Lower lobe of right lung (tissue), 2 donors: ENCODE measurements at regions not wholly inside any gene's neighbourhood (a gene's known extent, or its start where the extent isn't known, plus 50 kb on each side); places are given as distances from the start of the nearest gene placed in this dataset.

Source experiments
- ATAC-seq, 2 donors: fragments of 200-7000 bp; cut with Tn5 transposase; one replicate each; pipeline ENCODE4 v1.9.1; 2020 to 2022; ENCODE audit warnings: mild to moderate bottlenecking in 2 of 2, moderate library complexity in 2 of 2
- DNase-seq: peaks from one replicate; pipeline ENCODE4 v3.0.0-alpha.2; 2020
- H3K27ac ChIP-seq: fragments of 200-600 bp; one replicate; pipeline ENCODE4 v1.8.0; 2022
- H3K27me3 ChIP-seq: fragments of 200-600 bp; one replicate; pipeline ENCODE4 v1.8.0; 2022; ENCODE audit warnings: low read depth
- H3K36me3 ChIP-seq: fragments of 200-600 bp; one replicate; pipeline ENCODE4 v1.8.0; 2022; ENCODE audit warnings: mild to moderate bottlenecking
- H3K4me1 ChIP-seq: fragments of 200-600 bp; one replicate; pipeline ENCODE4 v1.8.0; 2022
- H3K4me3 ChIP-seq: fragments of 200-600 bp; one replicate; pipeline ENCODE4 v1.8.0; 2022; ENCODE audit warnings: mild to moderate bottlenecking
- H3K9me3 ChIP-seq: fragments of 200-600 bp; one replicate; pipeline ENCODE4 v1.8.0; 2022
- CTCF ChIP-seq: fragments of 200-600 bp; IDR thresholded peaks from one replicate; pipeline ENCODE4 v1.8.0; 2022; ENCODE audit warnings: antibody characterized with exemption, mild to moderate bottlenecking
- intact Hi-C: fragments of 100-400 bp; cut with DNase I; formaldehyde crosslinking; loops from one replicate; pipeline ENCODE4 v1.11.0; 2022
- donor health status: DM: no; HTN: yes; CAD: no; lungs with severe emphysema.

- DNase-seq (no peak), ATAC-seq (no peak)
Measured at GRCh38 chr6:115681978-115682775, 378.5 kb downstream of the FRK start.

GRCh38 chr6:115680621-115681020, 380.1 kb downstream of the FRK start:
- ATAC-seq (no peak), DNase-seq (no peak)
- no peak for TF ChIP-seq CTCF
- Histone ChIP-seq H3K36me3 (no peaks in the 10 kb centered on the region), H3K4me3 (no peak overlapping the region), H3K27ac (no peak overlapping the region), H3K27me3 (no peaks in the 10 kb centered on the region), H3K4me1 (no peaks in the 10 kb centered on the region), H3K9me3 (no peaks in the 10 kb centered on the region)
- intact Hi-C loops, result no loop called here

More at GRCh38 chr6:115681978-115682775, 378.5 kb downstream of the FRK start:
- no peak overlapping the region for H3K27ac ChIP-seq
- no peaks in the 10 kb centered on the region for H3K27me3 ChIP-seq
- H3K4me1 ChIP-seq, result no peaks in the 10 kb centered on the region
- intact Hi-C loops, result no loop called here
- TF ChIP-seq CTCF, result no peak
- no peaks in the 10 kb centered on the region for H3K36me3 ChIP-seq
- no peak overlapping the region for H3K4me3 ChIP-seq
- H3K9me3 ChIP-seq, result no peaks in the 10 kb centered on the region

- no peak for TF ChIP-seq CTCF
- intact Hi-C loops, result no loop called here
- Histone ChIP-seq H3K27ac (no peak overlapping the region), H3K27me3 (no peaks in the 10 kb centered on the region), H3K4me3 (no peak overlapping the region), H3K36me3 (no peaks in the 10 kb centered on the region), H3K4me1 (no peaks in the 10 kb centered on the region), H3K9me3 (no peaks in the 10 kb centered on the region)
- ATAC-seq, result no peak
- DNase-seq, result no peak
Measured at GRCh38 chr6:115677198-115677597, 383.5 kb downstream of the FRK start.

GRCh38 chr6:115675443-115675842, 385.2 kb downstream of the FRK start:
- no peak for TF ChIP-seq CTCF
- DNase-seq (no peak), ATAC-seq (no peak)
- intact Hi-C loops, result no loop called here
- Histone ChIP-seq H3K27ac (no peak overlapping the region), H3K36me3 (no peaks in the 10 kb centered on the region), H3K27me3 (no peaks in the 10 kb centered on the region), H3K4me1 (no peaks in the 10 kb centered on the region), H3K4me3 (no peak overlapping the region), H3K9me3 (no peaks in the 10 kb centered on the region)

- ATAC-seq (no peak), DNase-seq (no peak)
- H3K27ac ChIP-seq, result no peak overlapping the region
- H3K4me3 ChIP-seq, result no peak overlapping the region
- H3K36me3 ChIP-seq, result no peaks in the 10 kb centered on the region
- no peak for TF ChIP-seq CTCF
- intact Hi-C loops, result no loop called here
- no peaks in the 10 kb centered on the region for H3K9me3 ChIP-seq
- no peaks in the 10 kb centered on the region for H3K4me1 ChIP-seq
- no peaks in the 10 kb centered on the region for H3K27me3 ChIP-seq
Measured at GRCh38 chr6:115668781-115669180, 391.9 kb downstream of the FRK start.
